ENCODE measurements at regions not wholly inside any gene's neighbourhood (a gene's known extent, or its start where the extent isn't known, plus 50 kb on each side); places are given as distances from the start of the nearest gene placed in this dataset.

GRCh38 chr15:93811305-93811704 lies 420.1 kb upstream of the MCTP2 start:
- DNase-seq, result no peak
- H3K4ac ChIP-seq (ENCODE audit: low read depth, low read length), result no peak overlapping the region
- BruUV-seq (replicated peaks), result no TSS peak
- ChIA-PET CTCF (no interaction called here), POLR2A (ENCODE audit: unreplicated experiment) (no interaction called here)
- no peak overlapping the region for H4K8ac ChIP-seq (ENCODE audit: low read depth in 2 of 2, low read length in 2 of 2)
- H2AFZ ChIP-seq (replicated peaks; ENCODE audit: low read length, poor library complexity), result no peak overlapping the region
- in situ Hi-C loops (cut with MboI; ENCODE audit: low sequenced_read_pairs), result no loop called here
- H3K14ac ChIP-seq (replicated peaks; ENCODE audit: low read depth, low read length), result no peak overlapping the region
- H3K9me1 ChIP-seq (ENCODE audit: insufficient read depth, low read length), result no peaks in the 10 kb centered on the region
- H2BK120ac ChIP-seq (ENCODE audit: low read depth, low read length), result no peak overlapping the region
- TF ChIP-seq CTCF (conservative IDR thresholded peaks at IDR 0.05; ENCODE audit: low read depth, low read length) (no peak), RFX5 (IDR thresholded peaks at IDR 0.05; ENCODE audit: low read depth, low read length) (no peak), USF2 (IDR thresholded peaks at IDR 0.05; ENCODE audit: low read depth, low read length) (no peak), MAZ (IDR thresholded peaks at IDR 0.05; ENCODE audit: borderline replicate concordance, low read depth, low read length) (no peak), RAD21 (IDR thresholded peaks at IDR 0.05; ENCODE audit: low read length) (no peak), MXI1 (IDR thresholded peaks at IDR 0.05; ENCODE audit: borderline replicate concordance, low read depth, low read length) (no peak), POLR2A (IDR thresholded peaks at IDR 0.05; ENCODE audit: low read depth, low read length) (no peak), BHLHE40 (IDR thresholded peaks at IDR 0.05; ENCODE audit: low read depth, low read length) (no peak), NFE2L2 (IDR thresholded peaks at IDR 0.05; ENCODE audit: low read depth, low read length) (no peak), RCOR1 (IDR thresholded peaks at IDR 0.05; ENCODE audit: insufficient replicate concordance, low read length) (no peak), CHD1 (IDR thresholded peaks at IDR 0.05; ENCODE audit: low read depth, low read length) (no peak), CEBPB (IDR thresholded peaks at IDR 0.05; ENCODE audit: low read depth, low read length) (no peak), FOS (IDR thresholded peaks at IDR 0.05; ENCODE audit: low read depth, low read length) (no peak), ELK1 (IDR thresholded peaks at IDR 0.05; ENCODE audit: borderline replicate concordance, low read depth, low read length) (no peak)
- no peak overlapping the region for H3K18ac ChIP-seq (ENCODE audit: low read depth, low read length)
- dilution Hi-C loops (cut with HindIII; ENCODE audit: low sequenced_read_pairs, unreplicated experiment), result no loop called here
- H3K56ac ChIP-seq (ENCODE audit: extremely low read depth, insufficient read depth, low read length), result no peak overlapping the region
- no peak overlapping the region for H2BK15ac ChIP-seq (ENCODE audit: low read depth, low read length)
- H2AK9ac ChIP-seq (replicated peaks; ENCODE audit: low read depth, low read length, poor library complexity), result no peak overlapping the region
- peaks cover 13% of the 10 kb centered on the region for H3K9me3 ChIP-seq (ENCODE audit: control insufficient read depth, insufficient read depth, low read length)
- H3K79me1 ChIP-seq (ENCODE audit: low read depth in 1 of 2, low read length in 2 of 2), result no peaks in the 10 kb centered on the region
- WGBS, 2 experiments (ENCODE audit: extremely low coverage in 2 of 2, insufficient read length in 1 of 2), result no CpG with 5 or more reads among the region's 5 CpGs
- H3K4me2 ChIP-seq (ENCODE audit: low read depth, low read length), result no peak overlapping the region
- no peak overlapping the region for H3K4me3 ChIP-seq (ENCODE audit: insufficient read depth, low read depth, low read length)
- H4K91ac ChIP-seq (ENCODE audit: insufficient read depth, low read depth, low read length), result no peak overlapping the region
- H3K27me3 ChIP-seq (ENCODE audit: control insufficient read depth, insufficient read depth, low read length), result no peaks in the 10 kb centered on the region
- H2AK5ac ChIP-seq (ENCODE audit: low read depth, low read length), result no peak overlapping the region
- no peak for ATAC-seq (ENCODE audit: low read depth)
- H3K36me3 ChIP-seq (ENCODE audit: control insufficient read depth, insufficient read depth, low read length), result no peaks in the 10 kb centered on the region
- intact Hi-C loops (cut with micrococcal nuclease), result no loop called here
- no peak overlapping the region for H2BK20ac ChIP-seq (ENCODE audit: low read depth, low read length)
- H3K9ac ChIP-seq (ENCODE audit: low read depth, low read length), result no peak overlapping the region
- H2BK5ac ChIP-seq (ENCODE audit: low read depth, low read length, poor library complexity, severe bottlenecking), result no peak overlapping the region
- H3K27ac ChIP-seq (ENCODE audit: insufficient read depth, low read length), result no peak overlapping the region
- H3K4me1 ChIP-seq (ENCODE audit: control insufficient read depth, insufficient read depth, low read length), result no peaks in the 10 kb centered on the region
- no peak overlapping the region for H3K23ac ChIP-seq (ENCODE audit: low read depth, low read length)
- H4K5ac ChIP-seq (ENCODE audit: low read depth, low read length), result no peak overlapping the region
- H4K20me1 ChIP-seq (ENCODE audit: insufficient read depth, low read length), result no peaks in the 10 kb centered on the region
